GM18508 (cell line): ENCODE measurements at regions not wholly inside any gene's neighbourhood (a gene's known extent, or its start where the extent isn't known, plus 50 kb on each side); places are given as distances from the start of the nearest gene placed in this dataset.

Experiments
- ATAC-seq: cut with Tn5 transposase; IDR thresholded peaks from one replicate; pipeline ENCODE4 v1.9.1; 2021; ENCODE audit warnings: moderate number of reproducible peaks; ENCODE audit not compliant: insufficient read depth, unreplicated experiment

DNA sequence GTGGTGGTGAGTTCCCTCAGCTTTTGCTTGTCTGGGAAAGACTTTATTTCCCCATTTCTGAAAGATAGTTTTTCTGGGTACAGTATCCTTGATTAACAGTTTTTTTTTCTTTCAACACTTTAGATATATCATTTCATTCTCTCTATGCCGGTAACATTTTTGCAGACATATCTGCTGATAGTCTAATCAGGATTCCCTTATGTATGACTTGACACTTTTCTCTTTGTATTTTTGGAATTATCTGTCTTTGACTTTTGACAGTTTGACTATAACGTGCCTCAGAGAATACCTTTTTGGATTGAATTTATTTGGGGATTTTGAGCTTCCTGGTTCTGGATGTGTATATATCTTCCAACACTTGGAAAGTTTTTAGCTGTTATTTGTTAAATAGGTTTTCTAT, 234.8 kb upstream of the PRICKLE1 start:
- ATAC-seq: no peak

DNA sequence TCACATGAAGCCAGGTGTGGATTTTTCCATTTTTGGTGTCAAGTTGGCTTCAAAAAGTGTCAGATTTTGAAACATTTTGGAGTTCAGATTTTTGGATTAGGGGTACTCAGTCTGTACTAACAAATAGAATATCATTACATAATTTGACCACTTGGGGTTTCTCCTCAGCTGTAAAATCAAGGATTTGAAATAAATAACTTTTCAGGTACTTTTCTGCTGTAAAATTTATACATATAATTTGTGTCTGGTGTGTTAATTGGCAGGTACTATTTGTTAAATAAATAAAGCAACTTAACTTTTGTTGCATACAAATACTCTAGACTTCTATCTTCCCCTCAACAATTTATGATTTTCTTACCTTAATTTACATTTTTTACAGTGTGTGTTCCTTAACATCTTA, 234.1 kb upstream of the PRICKLE1 start:
- ATAC-seq: no peak

DNA sequence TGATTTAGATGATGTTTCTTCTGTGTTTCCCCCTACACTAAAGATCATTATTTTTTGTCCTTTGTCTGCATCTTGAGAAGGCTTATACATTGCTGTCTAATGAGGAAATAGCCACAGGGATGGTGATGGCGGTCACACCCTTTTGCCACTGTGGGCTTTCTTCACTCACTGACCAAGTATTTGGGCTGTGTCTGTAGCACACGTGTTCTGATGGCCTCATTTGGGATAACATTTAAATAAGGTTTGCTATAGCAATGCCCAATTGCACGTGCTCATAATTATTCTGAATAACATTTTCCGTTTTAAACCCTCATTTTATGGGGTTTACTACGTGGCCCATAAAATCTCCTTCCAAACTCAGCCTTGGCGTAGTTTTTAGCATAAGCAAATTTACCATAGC, 230.3 kb upstream of the PRICKLE1 start:
- ATAC-seq: no peak

DNA sequence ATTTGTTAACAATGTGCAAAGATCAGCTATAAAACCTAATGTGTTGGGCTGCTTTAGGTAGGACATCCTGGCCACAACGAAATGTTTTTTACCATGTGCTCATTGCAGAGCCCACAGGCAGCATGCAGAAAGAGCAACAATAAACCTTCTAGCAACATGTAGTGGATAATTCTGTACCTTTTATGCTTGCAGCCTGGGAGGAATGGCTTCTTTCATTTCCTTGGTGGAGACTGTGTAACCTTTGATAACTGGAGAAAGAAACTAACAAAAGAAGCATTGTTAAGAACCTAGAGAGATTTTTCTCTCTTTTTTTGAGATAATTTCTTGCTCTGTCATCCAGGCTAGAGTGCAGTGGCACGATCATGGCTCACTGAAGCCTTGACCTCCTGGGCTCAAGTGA, 225.5 kb upstream of the PRICKLE1 start:
- ATAC-seq: no peak

DNA sequence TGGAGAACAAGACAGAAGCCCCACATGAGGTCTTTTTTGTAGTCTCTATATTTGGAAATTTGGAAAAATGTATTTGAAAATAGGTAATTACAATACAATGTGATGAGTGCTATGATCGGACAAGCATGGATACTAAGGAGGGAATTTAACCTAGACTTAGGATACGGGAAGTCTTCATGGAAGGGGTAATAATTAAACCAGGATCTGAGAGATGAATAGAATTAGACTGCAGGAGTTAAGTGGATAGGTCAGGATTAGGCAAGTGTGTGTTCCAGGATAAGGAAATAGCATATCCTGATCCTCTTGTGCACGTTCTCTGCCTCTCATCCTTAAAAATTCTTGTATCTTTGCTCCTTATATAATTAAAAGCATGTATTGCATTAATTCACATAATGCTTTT, 223.3 kb upstream of the PRICKLE1 start:
- ATAC-seq: no peak

DNA sequence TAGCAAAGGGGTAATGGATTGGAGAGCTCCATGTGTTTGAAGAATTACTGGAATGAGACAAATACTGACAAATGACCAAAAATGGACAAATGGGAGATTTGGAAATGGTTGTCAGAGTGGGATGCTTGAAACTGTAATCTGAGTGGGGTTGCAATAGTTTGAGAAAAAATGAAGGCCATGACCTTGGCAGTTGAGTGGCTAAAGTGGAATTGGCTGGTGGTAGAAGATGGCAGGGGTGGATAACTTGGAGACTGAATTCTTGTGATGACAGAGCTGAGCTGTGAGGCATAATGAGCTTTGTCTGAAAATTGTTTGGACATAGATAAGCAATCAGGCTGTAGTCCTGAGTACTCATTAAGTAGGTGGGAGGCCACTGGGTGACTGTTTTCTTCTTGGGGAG, 222.5 kb upstream of the PRICKLE1 start:
- no peak for ATAC-seq

DNA sequence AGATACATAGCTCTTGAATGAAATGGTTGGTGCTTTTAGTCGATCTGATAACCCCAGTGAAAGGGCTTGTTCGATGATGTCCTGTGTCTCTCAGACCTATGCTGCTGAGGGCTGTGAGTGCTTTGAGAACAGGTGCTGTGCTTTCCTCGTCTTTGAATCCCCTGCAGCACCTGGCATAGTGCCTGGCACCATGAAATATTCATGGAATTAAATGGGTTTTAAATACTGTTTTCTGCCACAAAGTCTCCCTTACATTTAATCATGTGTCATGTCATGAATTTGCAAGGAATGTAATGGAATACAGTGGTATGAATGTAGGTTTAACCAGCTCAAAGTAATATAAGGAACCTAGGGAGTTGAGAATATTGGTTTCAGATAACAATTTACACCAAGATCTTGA, 220.5 kb upstream of the PRICKLE1 start:
- no peak for ATAC-seq

DNA sequence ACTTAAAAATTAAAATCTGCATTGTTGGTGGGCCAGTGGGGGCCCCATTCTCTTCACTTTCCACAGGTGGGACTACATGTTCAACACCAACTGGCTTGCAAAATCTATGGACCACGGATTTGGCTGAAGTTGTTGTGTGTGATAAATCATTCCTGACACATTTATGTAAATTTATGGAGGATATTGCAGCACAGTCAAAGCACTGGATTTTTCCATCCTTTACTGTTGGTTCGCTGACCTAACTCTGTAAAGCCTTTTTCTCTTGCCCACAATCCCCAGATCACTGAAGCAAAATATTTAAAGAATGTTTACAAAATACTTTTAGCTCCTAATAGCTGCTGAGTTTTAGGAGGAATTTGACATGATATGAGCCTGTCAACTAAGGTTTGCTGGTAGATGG, 219.7 kb upstream of the PRICKLE1 start:
- no peak for ATAC-seq

DNA sequence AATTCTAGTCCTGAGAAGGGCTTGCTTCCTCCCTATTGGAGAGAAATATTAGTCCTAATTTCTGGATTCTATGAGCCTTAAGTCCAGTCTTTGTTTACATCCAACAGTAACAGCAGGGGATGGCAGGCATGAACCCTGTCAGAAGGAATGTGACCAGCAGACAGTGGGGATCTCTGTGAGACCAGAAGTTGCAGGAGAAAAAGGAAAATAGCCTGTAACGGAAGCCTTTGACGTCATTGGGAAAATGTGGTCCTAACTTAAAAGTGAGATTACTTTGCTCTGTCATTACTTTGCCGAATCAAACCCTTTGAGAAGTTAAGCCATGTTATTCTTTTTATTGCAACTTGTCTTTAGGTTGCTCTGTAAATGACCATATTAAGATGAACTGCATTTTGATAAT, 218.2 kb upstream of the PRICKLE1 start:
- no peak for ATAC-seq

DNA sequence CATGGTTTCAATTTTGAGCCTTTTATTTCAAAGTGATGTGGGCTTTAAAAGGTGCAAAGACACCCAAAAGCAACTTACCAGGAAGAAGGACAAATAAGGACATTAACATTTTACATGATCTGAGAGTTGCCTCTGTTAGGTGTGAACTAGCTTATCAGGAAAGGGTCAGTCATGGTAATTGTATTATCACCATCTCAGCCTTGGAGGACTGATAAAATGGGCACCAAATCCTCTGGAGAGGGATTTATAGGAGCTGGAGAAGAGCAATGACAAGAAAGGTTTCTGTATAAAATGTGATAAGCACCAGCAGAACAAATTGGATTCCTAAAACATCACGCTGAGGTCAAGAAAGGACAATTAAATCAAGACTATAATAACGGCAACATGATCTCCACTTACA, 217.7 kb upstream of the PRICKLE1 start:
- ATAC-seq: no peak

DNA sequence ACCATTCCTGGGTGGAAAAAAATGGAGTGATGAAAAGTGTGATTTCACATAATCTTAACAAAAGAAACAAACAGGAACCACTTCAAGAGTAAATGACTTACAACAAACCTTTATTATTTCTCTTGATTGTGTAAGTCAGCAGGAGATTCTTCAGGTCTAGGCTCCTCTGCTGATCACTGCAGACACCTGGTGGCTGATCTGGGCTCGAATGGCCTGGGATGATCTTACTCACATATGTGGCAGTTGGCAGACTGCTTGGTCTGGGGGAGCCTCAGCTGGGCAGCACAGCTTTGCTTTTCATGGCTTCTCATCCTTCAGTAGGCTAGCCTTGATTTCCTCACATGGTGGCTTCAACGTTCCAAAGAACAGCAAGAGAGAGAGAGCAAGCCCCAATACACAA, 215.4 kb upstream of the PRICKLE1 start:
- no peak for ATAC-seq

DNA sequence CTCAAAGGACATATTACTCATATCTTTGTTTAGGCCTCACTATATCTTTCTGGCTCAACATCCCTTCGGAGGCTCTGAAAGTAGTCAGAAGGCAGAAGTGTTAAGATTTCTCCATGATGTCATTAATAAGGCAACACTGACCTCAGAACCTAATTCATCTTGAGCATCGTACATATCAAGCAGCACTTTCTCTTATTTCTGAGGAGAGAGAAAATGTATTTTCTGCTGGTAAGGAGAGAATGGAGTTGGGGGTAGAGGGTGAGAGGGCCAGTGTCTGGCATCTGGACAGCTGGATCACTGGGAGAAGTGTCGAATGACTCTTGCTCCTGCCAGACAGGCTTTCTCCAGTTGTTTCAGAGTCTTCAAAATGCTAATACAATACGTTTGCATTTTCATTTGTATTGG, 213.2 kb upstream of the PRICKLE1 start:
- ATAC-seq: no peak

DNA sequence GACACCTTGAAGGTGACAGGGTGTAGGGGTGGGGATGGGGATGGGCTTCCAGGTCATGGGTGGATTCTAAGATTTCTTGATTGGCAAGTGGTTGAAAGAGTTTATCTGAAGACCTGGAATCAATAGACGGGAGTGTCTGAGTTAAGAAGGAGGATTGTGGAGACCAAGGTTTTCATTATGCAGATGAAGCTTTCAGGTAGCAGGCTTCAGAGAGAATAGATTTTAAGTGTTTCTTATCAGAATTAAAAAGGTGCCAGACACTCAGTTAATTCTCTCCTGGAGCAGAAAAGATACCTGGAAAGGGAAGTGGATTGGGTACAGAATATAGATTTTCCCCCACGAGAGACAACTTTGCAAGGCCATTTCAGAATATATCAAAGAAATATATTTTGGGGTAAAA, 211.7 kb upstream of the PRICKLE1 start:
- ATAC-seq: no peak

DNA sequence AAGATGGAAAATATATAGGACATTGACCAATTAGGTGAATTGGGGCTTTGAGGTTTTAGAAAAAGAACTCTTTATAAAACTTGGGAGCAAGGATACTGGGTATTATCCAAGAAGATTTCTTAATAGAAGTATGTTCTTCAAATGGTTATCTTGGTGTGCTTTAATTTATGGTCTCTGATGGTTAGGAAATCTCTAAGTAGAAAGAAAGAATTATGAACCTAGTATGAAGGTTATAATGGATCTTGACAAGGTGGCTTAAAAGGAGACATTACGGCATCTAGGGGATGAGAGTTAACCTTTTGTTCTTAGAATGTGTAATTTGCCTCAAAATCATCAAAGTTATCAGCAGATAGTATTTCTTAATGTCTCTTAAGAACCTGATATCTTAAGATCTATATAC, 210.4 kb upstream of the PRICKLE1 start:
- ATAC-seq: no peak

DNA sequence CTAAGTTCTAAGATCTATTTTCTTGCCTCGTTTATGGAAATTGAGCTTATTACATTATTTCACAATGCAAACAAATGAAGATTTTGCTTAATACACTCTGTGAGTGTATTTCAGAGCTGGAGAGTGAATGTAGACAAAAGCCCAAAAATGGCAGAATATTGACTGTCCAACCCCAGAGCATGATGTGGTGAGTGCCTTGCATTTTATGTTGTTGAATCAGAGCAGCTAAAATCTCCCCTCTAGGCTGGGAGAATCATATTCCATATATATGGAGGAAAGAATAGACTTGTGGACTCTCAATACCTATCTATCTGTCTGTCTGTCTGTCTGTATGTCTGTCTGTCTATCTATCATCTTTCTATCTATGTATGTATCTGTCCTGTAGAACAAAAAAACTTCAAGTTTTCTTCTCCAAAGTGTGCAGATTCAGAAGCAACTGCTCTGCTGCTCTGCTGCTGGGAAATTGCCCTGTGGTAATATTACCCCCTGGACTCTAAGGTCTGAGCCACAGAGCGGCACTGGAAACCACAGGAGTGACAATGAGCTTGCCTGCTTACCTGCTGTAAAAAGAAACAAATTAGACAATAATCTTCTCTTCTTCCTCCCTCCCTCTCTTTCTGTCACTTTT, 209.4 kb upstream of the PRICKLE1 start:
- ATAC-seq: no peak

DNA sequence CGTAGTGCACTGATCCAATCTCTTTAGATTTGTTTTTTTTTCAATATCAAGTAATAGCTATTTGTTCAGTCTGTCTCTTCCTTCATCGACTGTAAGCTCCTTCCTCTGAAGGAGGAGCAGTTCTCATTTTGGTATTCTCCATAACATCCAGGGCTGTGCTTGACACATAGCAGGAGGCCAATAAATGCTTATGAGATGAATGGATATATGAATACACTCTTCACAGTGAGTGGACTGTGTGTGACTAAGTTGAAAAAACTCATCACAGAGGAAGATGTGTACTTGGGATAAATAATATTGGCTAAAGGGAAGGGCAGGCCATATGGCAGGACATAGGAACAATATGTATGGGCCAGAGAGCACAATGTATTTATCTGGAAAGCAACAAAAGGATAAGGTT, 205.3 kb upstream of the PRICKLE1 start:
- ATAC-seq: no peak

DNA sequence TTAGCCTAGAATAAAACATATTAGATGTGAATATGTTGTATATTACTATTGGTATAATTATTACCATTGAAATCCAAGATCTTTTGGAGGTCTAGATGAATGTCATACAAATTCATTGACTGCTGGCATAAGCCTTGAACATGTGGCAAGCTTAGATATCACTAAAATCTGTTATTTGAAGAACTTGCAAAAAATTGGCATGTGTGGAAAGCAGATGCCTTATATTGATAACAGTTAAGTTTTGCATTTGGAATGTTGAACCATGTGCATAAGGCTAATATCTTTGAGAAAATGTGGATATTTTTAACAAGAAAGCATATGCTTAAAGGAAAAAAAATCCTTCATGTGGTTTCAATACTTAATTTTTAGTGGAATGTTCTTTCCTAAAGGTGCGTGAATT, 203.6 kb upstream of the PRICKLE1 start:
- ATAC-seq: no peak

DNA sequence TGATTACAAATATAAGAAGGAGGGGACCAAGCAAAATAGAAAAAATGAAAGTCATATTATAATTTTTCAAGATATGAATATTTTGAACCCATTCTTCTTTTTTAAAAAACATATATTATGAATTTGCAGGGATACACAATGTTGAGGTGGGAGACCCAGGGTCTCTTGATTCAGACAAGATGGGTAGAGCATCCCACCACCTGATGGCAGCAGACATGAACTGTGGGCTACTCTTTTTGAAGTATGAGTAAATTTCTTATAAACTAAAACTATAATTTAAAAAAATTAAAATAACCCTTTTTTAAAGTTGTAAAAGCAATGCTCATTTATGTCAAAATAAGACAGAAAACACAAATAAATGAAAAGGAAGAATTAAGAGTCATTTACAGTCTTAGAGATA, 202.7 kb upstream of the PRICKLE1 start:
- ATAC-seq: no peak

DNA sequence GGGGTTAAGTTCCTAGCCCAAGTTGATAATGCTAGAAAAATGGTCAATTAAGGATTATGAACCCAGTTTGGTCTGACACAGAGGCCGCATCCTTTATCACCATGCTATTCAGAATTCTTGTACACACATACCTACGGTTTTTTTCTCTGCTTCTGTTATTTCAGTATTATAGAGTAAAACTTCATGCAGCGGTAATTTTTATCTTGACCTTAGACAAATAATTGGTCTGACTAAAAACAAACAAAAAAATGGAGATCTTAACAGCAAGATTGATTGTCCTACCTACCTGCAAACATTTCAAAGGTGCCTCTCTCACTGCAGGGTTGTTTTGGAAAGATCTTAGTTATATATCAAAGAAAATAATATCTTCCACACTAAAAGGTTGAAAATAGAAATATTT, 201.9 kb upstream of the PRICKLE1 start:
- no peak for ATAC-seq

DNA sequence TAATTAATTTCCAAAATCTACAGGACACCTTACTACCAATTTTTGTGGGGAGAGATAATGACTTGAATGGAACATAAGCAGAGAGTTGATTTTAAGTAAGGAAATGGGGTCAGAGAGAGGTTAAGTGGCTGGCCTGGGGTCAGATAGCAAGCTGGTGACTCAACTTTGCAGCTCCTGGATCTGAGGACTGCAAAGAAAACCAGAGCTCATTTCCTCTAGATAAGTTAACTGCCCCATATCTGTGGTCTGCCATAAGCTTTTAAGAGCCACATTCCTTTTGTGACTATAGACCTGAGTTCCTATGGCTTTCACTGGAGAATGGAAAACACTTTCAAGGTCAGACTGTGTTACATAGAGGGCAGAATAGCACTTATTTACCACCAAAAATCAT, 201.2 kb upstream of the PRICKLE1 start:
- ATAC-seq: no peak

DNA sequence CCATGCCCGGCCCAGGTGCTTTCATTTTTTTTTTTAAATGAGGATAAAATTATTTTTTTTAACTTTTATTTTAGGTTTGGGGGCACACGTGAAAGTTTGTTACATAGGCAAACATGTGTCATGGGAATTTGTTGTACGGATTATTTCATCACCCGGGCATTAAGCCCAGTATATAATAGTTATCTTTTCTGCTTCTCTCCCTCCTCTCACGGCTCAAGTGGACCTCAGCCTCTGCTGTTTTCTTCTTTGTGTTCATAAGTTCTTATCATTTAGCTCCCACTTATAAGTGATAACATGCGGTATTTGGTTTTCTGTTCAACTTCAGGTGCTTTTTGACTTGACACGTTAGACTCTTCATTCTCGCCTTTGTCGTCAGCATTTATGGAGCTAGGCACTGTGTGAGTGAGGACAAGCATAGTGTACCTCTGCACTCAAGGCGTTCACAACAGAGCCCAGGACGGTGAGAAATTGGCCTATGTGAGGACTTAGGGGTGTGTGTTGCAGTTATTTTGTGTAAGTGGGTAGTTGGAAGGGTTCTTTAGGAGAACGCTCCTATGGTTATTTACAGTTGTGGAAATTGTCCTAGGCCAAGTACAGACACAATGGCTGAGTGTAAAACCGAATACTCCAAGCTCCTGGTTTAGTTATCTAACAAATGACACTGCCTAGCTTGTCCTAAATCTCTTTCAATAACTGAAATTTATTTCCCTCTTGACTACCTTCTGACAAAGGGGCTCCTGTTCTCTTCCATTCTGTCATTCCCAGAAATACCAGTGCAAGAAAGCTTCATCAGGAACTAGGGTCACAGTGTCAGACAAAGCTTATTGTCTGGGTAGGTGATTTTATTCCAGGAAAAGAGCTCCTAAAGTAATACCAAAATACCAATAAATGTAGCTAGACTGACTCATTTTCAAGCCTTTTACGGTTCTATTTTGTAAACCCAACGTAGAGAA, 200.5 kb upstream of the PRICKLE1 start:
- ATAC-seq: no peak
